ENCODE measurements at regions not wholly inside any gene's neighbourhood (a gene's known extent, or its start where the extent isn't known, plus 50 kb on each side); places are given as distances from the start of the nearest gene placed in this dataset.

- no peak overlapping the region for H3K4me3 ChIP-seq (replicated peaks in 1 of 3)
- H3K27me3 ChIP-seq, result no peaks in the 10 kb centered on the region
- DNase-seq, result no peak
- H3K27ac ChIP-seq, result no peak overlapping the region
- WGBS, 2 donors, result 87 to 90% methylated on average over 3 of the region's 3 CpGs
- no peaks in the 10 kb centered on the region for H3K36me3 ChIP-seq
- no peaks in the 10 kb centered on the region for H3K9me3 ChIP-seq
- H3K4me1 ChIP-seq, result peaks cover 11 to 17% of the 10 kb centered on the region in 2 donors
- TF ChIP-seq CTCF (IDR thresholded peaks at IDR 0.05) (no peak), POLR2A (IDR thresholded peaks at IDR 0.05) (no peak)
- intact Hi-C loops (cut with DNase I), result no loop called here
These were observed 373.8 kb downstream of the GJA1 start for GRCh38 chr6:121809211-121809610.

GRCh38 chr6:121810158-121811032, 374.9 kb downstream of the GJA1 start:
- Histone ChIP-seq H3K4me1 (peaks cover 11 to 17% of the 10 kb centered on the region in 2 donors), H3K4me3 (replicated peaks in 1 of 3) (no peak overlapping the region), H3K36me3 (no peaks in the 10 kb centered on the region), H3K27me3 (no peaks in the 10 kb centered on the region), H3K9me3 (no peaks in the 10 kb centered on the region), H3K27ac (no peak overlapping the region)
- TF ChIP-seq CTCF (IDR thresholded peaks at IDR 0.05) (no peak), POLR2A (IDR thresholded peaks at IDR 0.05) (no peak)
- intact Hi-C loops (cut with DNase I), result no loop called here
- DNase-seq, result no peak
- WGBS, 2 donors, result 94 to 95% methylated on average over 7 of the region's 7 CpGs

GRCh38 chr6:121811106-121811505, 375.7 kb downstream of the GJA1 start:
- Histone ChIP-seq H3K4me1 (peaks cover 11 to 17% of the 10 kb centered on the region in 2 donors), H3K4me3 (replicated peaks in 1 of 3) (no peak overlapping the region), H3K27me3 (no peaks in the 10 kb centered on the region), H3K36me3 (no peaks in the 10 kb centered on the region), H3K9me3 (no peaks in the 10 kb centered on the region), H3K27ac (no peak overlapping the region)
- TF ChIP-seq POLR2A (IDR thresholded peaks at IDR 0.05) (no peak), CTCF (IDR thresholded peaks at IDR 0.05) (no peak)
- 79 to 83% methylated on average over 3 of the region's 3 CpGs for WGBS, 2 donors
- DNase-seq, result no peak
- intact Hi-C loops (cut with DNase I), result no loop called here

GRCh38 chr6:121816361-121816760, 380.9 kb downstream of the GJA1 start:
- H3K27ac ChIP-seq, result no peak overlapping the region
- peaks cover 13 to 19% of the 10 kb centered on the region in 2 donors for H3K4me1 ChIP-seq
- H3K36me3 ChIP-seq, result no peaks in the 10 kb centered on the region
- no peaks in the 10 kb centered on the region for H3K9me3 ChIP-seq
- intact Hi-C loops (cut with DNase I), result no loop called here
- H3K27me3 ChIP-seq, result no peaks in the 10 kb centered on the region
- WGBS, 2 donors, result 67 to 75% methylated on average over 4 of the region's 4 CpGs
- H3K4me3 ChIP-seq (replicated peaks in 1 of 3), result no peak overlapping the region
- TF ChIP-seq CTCF (IDR thresholded peaks at IDR 0.05) (no peak), POLR2A (IDR thresholded peaks at IDR 0.05) (no peak)
- DNase-seq, result no peak

- Histone ChIP-seq H3K4me3 (replicated peaks in 1 of 3) (no peak overlapping the region), H3K4me1 (peaks cover 11 to 19% of the 10 kb centered on the region in 2 donors), H3K27me3 (no peaks in the 10 kb centered on the region), H3K36me3 (no peaks in the 10 kb centered on the region), H3K27ac (no peak overlapping the region), H3K9me3 (no peaks in the 10 kb centered on the region)
- TF ChIP-seq POLR2A (IDR thresholded peaks at IDR 0.05) (no peak), CTCF (IDR thresholded peaks at IDR 0.05) (no peak)
- DNase-seq, result no peak
- intact Hi-C loops (cut with DNase I), result no loop called here
These were observed 381.6 kb downstream of the GJA1 start for GRCh38 chr6:121816906-121817540.

Measured in thyroid gland (tissue), 4 donors.